ENCODE measurements at regions not wholly inside any gene's neighbourhood (a gene's known extent, or its start where the extent isn't known, plus 50 kb on each side); places are given as distances from the start of the nearest gene placed in this dataset.

- Histone ChIP-seq H3K9me3 (no peaks in the 10 kb centered on the region), H3K36me3 (ENCODE audit: control insufficient read depth, insufficient read depth, low read length) (no peaks in the 10 kb centered on the region), H3K4me1 (no peaks in the 10 kb centered on the region), H3K4me3 (ENCODE audit: low read depth, low read length) (no peak overlapping the region), H3K27me3 (replicated peaks; ENCODE audit: control insufficient read depth, insufficient read depth, low read length) (no peaks in the 10 kb centered on the region)
- peaks cover 7% of the 10 kb centered on the region for H3K27me3 Mint-ChIP-seq (ENCODE audit: insufficient read depth, unreplicated experiment)
- POLR2A ChIA-PET = no interaction called here
- peaks cover 21% of the 10 kb centered on the region for H3K9me3 Mint-ChIP-seq (ENCODE audit: unreplicated experiment)
- CTCF ChIA-PET = no interaction called here
- no peak overlapping the region for H3K27ac Mint-ChIP-seq (ENCODE audit: unreplicated experiment)
- no peaks in the 10 kb centered on the region for H3K4me1 Mint-ChIP-seq (ENCODE audit: low read depth, unreplicated experiment)
- H3K36me3 Mint-ChIP-seq (ENCODE audit: insufficient read depth, unreplicated experiment) = no peaks in the 10 kb centered on the region
- no peak for DNase-seq
- H3K4me3 Mint-ChIP-seq (ENCODE audit: unreplicated experiment) = no peak overlapping the region
- no TSS peak for BruUV-seq (replicated peaks)
- intact Hi-C loops (cut with micrococcal nuclease; ENCODE audit: unreplicated experiment) = loop anchor here (10.0 kb wide), 1 partner anchor 370 kb away; no protein-coding TSS in a partner anchor
- TF ChIP-seq CTCF (IDR thresholded peaks at IDR 0.05; ENCODE audit: insufficient read depth in 1 of 2, low read depth in 1 of 2, low read length in 1 of 2, severe bottlenecking in 1 of 2, unreplicated experiment in 1 of 2) = no peak
These were observed 71.2 kb upstream of the THBS2 start for GRCh38 chr6:169324656-169325459.

GRCh38 chr6:169324086-169324485 is 70.4 kb upstream of the THBS2 start:
- intact Hi-C loops (cut with micrococcal nuclease; ENCODE audit: unreplicated experiment) = loop anchor here (10.0 kb wide), 1 partner anchor 369 kb away; no protein-coding TSS in a partner anchor

GRCh38 chr6:169323221-169323620 is 69.6 kb upstream of the THBS2 start:
- intact Hi-C loops (cut with micrococcal nuclease; ENCODE audit: unreplicated experiment) = loop anchor here (10.0 kb wide), 1 partner anchor 368 kb away; no protein-coding TSS in a partner anchor
- Mint-ChIP-seq H3K27me3 (ENCODE audit: insufficient read depth, unreplicated experiment) (peaks cover 7% of the 10 kb centered on the region), H3K27ac (ENCODE audit: unreplicated experiment) (no peak overlapping the region), H3K4me1 (ENCODE audit: low read depth, unreplicated experiment) (no peaks in the 10 kb centered on the region), H3K9me3 (ENCODE audit: unreplicated experiment) (peaks cover 21% of the 10 kb centered on the region), H3K4me3 (ENCODE audit: unreplicated experiment) (no peak overlapping the region), H3K36me3 (ENCODE audit: insufficient read depth, unreplicated experiment) (no peaks in the 10 kb centered on the region)
- Histone ChIP-seq H3K36me3 (ENCODE audit: control insufficient read depth, insufficient read depth, low read length) (no peaks in the 10 kb centered on the region), H3K4me1 (no peaks in the 10 kb centered on the region), H3K27me3 (replicated peaks; ENCODE audit: control insufficient read depth, insufficient read depth, low read length) (no peaks in the 10 kb centered on the region), H3K4me3 (ENCODE audit: low read depth, low read length) (no peak overlapping the region), H3K9me3 (no peaks in the 10 kb centered on the region)
- ChIA-PET POLR2A (no interaction called here), CTCF (no interaction called here)
- no TSS peak for BruUV-seq (replicated peaks)
- DNase-seq = no peak
- TF ChIP-seq CTCF (IDR thresholded peaks at IDR 0.05; ENCODE audit: insufficient read depth in 1 of 2, low read depth in 1 of 2, low read length in 1 of 2, severe bottlenecking in 1 of 2, unreplicated experiment in 1 of 2) = no peak

More at GRCh38 chr6:169324086-169324485, 70.4 kb upstream of the THBS2 start:
- BruUV-seq (replicated peaks) = no TSS peak
- Histone ChIP-seq H3K4me1 (no peaks in the 10 kb centered on the region), H3K36me3 (ENCODE audit: control insufficient read depth, insufficient read depth, low read length) (no peaks in the 10 kb centered on the region), H3K4me3 (ENCODE audit: low read depth, low read length) (no peak overlapping the region), H3K27me3 (replicated peaks; ENCODE audit: control insufficient read depth, insufficient read depth, low read length) (no peaks in the 10 kb centered on the region), H3K9me3 (no peaks in the 10 kb centered on the region)
- TF ChIP-seq CTCF (IDR thresholded peaks at IDR 0.05; ENCODE audit: insufficient read depth in 1 of 2, low read depth in 1 of 2, low read length in 1 of 2, severe bottlenecking in 1 of 2, unreplicated experiment in 1 of 2) = no peak
- peaks cover 21% of the 10 kb centered on the region for H3K9me3 Mint-ChIP-seq (ENCODE audit: unreplicated experiment)
- H3K36me3 Mint-ChIP-seq (ENCODE audit: insufficient read depth, unreplicated experiment) = no peaks in the 10 kb centered on the region
- H3K27ac Mint-ChIP-seq (ENCODE audit: unreplicated experiment) = no peak overlapping the region
- ChIA-PET CTCF (no interaction called here), POLR2A (no interaction called here)
- H3K4me3 Mint-ChIP-seq (ENCODE audit: unreplicated experiment) = no peak overlapping the region
- DNase-seq = no peak
- H3K27me3 Mint-ChIP-seq (ENCODE audit: insufficient read depth, unreplicated experiment) = peaks cover 7% of the 10 kb centered on the region
- H3K4me1 Mint-ChIP-seq (ENCODE audit: low read depth, unreplicated experiment) = no peaks in the 10 kb centered on the region

Measured in Caco-2 (cell line).